ENCODE measurements at regions not wholly inside any gene's neighbourhood (a gene's known extent, or its start where the extent isn't known, plus 50 kb on each side); places are given as distances from the start of the nearest gene placed in this dataset.
A peak's percentile ranks its signal among the peaks of the same experiment; 100 is the strongest.
"Not testable (repeated sequence)": the region's sequence is repeated elsewhere in the genome, so short reads cannot be mapped to it uniquely, and the experiment has no call there.

DNA sequence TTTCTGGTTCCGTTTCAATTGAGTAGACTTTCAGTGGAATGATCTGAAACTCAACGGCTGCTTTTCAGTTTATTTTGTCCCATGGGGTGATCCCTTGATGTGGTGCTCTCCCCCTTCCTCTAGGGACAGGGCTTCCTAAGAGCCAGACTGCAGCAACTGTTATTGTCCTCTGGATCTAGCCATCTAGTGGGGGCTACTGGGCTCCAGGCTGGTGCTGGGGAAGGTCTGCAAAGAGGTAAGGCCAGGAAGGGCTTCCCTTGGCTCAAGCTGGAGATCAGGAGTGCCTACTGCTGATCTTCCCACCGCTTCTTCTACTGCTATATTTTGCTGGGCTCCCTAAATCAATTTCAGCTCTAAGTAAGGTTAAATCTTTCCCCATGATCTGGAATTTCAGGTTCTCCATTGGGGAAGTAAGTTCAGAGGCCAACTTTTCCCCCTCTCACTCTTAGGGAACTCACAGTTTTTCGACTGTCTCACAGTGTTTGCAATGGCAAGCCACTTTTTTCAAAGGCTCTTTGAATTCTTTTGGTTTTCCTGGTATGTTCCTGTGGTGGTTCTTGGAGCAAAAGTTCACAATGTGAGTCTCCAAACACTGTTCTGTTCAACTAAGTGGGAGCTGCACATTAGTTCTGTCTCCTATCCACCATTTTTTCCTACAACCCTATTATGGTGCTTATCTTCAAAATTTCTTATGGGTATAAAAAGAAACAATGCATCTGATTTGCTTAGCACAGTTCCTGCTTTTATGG, 286.2 kb upstream of the EXOC2 start:
- Histone ChIP-seq H3K4me3 (ENCODE audit: low read depth, low read length) (no peak overlapping the region), H3K27ac (no peak overlapping the region), H3K27me3 (replicated peaks) (no peaks in the 10 kb centered on the region), H3K36me3 (replicated peaks) (no peaks in the 10 kb centered on the region)
- in situ Hi-C loops (cut with HindIII; ENCODE audit: low pct_ligation_motif_present, low sequenced_read_pairs), result no loop called here
- DNase-seq, result peak; percentile 2
- TF ChIP-seq, protein P1, sequence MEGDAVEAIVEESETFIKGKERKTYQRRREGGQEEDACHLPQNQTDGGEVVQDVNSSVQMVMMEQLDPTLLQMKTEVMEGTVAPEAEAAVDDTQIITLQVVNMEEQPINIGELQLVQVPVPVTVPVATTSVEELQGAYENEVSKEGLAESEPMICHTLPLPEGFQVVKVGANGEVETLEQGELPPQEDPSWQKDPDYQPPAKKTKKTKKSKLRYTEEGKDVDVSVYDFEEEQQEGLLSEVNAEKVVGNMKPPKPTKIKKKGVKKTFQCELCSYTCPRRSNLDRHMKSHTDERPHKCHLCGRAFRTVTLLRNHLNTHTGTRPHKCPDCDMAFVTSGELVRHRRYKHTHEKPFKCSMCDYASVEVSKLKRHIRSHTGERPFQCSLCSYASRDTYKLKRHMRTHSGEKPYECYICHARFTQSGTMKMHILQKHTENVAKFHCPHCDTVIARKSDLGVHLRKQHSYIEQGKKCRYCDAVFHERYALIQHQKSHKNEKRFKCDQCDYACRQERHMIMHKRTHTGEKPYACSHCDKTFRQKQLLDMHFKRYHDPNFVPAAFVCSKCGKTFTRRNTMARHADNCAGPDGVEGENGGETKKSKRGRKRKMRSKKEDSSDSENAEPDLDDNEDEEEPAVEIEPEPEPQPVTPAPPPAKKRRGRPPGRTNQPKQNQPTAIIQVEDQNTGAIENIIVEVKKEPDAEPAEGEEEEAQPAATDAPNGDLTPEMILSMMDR (IDR thresholded peaks at IDR 0.05; ENCODE audit: low read depth, low read length, missing control alignments), result no peak

DNA sequence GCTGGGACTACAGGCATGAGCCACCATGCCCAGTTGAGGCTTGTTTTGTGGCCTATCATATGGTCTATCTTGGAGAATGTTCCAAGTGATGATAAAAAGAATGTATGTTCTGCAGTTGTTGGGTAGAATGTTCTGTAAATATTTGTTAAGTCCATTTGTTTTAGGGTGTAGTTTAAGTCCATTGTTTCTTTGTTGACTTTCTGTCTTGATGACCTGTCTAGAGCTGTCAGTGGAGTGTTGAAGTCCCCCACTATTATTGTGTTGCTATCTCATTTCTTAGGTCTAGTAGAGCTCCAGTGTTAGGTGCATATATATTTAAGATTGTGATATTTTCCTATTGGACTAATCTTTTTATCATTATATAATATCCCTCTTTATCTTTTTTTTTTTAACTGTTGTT, 284.3 kb upstream of the EXOC2 start:
- H3K27ac ChIP-seq; H3K27me3 ChIP-seq (replicated peaks); H3K36me3 ChIP-seq (replicated peaks); H3K4me3 ChIP-seq (ENCODE audit: low read depth, low read length); DNase-seq; in situ Hi-C loops (cut with HindIII; ENCODE audit: low pct_ligation_motif_present, low sequenced_read_pairs): not testable (repeated sequence)

DNA sequence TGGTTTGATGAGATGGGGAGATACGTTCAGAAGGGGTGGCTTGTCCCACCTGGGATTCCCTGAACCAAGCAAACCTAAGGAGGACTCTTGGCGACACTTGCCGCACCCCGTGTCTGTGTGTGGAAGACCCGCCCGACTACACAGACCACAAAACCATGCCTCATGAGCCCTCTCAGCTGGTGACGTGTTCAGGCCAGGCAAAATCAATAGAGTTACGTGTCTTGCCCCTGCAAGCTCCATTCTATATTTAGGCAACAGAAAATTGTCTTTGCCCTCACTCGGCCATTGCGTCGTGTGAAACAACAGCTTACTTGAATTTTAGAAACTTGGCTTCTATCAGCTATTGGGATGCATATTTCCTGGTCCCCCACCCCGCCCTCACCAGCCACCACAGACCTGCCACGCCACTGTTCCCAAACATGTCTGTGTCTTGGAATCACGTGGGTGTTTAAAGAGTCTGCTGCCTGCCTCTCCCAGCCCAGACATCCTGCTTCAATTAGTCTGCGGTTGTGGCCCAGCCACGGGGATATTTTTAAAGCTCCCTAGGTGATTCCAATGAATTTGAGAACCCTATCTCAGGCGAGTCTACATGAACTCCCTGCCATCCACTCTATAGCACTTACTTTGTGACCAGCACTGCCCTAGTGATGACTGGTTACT, 279.2 kb upstream of the EXOC2 start:
- Histone ChIP-seq H3K36me3 (replicated peaks) (no peaks in the 10 kb centered on the region), H3K27ac (no peak overlapping the region), H3K27me3 (replicated peaks) (no peaks in the 10 kb centered on the region), H3K4me3 (ENCODE audit: low read depth, low read length) (no peak overlapping the region)
- TF ChIP-seq, protein P1 (IDR thresholded peaks at IDR 0.05; ENCODE audit: low read depth, low read length, missing control alignments), result no peak
- no peak for DNase-seq
- in situ Hi-C loops (cut with HindIII; ENCODE audit: low pct_ligation_motif_present, low sequenced_read_pairs), result no loop called here

DNA sequence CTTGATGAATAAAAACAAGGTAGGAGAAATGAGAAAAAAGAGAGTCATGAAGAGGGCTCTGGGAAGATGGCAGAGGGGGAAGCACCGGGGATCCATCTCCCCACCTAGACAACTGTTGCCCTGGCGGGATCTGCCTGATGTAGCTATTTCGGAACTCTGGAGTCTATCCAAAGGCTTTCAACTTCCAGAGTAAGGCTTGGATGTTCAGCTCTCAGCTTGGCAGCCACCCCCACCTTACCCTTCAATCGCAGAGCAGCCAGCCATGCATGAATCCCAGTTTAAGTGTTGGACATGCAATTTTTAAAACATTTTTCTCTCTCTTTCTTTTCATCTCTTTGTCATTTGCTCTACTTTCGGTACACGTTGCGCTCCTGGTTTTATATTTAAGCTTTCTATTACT, 275.9 kb upstream of the EXOC2 start:
- H3K36me3 ChIP-seq (replicated peaks), result no peaks in the 10 kb centered on the region
- H3K27me3 ChIP-seq (replicated peaks), result no peaks in the 10 kb centered on the region
- no peak for DNase-seq
- in situ Hi-C loops (cut with HindIII; ENCODE audit: low pct_ligation_motif_present, low sequenced_read_pairs), result no loop called here
- no peak overlapping the region for H3K27ac ChIP-seq
- H3K4me3 ChIP-seq (ENCODE audit: low read depth, low read length), result no peak overlapping the region
- TF ChIP-seq, protein P1 (IDR thresholded peaks at IDR 0.05; ENCODE audit: low read depth, low read length, missing control alignments), result no peak

DNA sequence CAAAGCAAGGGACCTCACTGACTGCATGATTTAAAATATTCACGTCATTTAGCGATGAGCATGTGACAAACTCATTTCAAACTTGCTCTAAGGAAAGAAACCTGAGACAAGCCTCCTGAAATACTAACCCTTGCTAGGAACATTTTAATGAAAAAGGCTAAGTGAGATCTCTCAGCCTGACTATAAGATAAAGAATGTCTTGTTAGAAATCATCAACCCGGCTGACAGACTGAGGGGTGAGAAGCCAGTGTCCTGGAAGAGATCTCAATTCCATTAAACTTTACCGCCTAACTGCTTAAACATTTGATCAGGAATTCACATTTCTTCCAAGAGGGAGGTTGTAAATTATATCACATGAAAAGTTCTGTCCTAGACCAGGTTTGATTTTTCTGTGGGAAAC, 274.8 kb upstream of the EXOC2 start:
- no peak for DNase-seq

DNA sequence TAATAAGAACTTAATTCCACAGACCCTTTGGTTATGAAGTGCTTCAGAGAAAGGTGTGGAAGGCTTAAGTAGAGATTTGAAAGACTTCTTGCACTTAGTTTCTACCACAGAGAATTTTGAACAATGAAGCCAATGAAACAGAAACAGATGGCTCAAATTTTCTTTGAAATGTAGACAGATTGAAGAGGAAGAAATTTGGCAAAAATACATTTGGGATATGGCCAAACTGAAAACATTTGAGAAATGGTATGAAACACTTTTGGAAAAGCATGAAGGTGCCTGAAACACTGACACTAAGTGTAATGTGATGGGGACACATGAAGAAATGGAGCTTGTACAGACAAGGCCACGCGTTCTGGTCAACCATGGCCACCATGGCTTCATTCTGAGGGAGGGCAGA, 272.4 kb upstream of the EXOC2 start:
- H3K27me3 ChIP-seq (replicated peaks), result no peaks in the 10 kb centered on the region
- TF ChIP-seq, protein P1 (IDR thresholded peaks at IDR 0.05; ENCODE audit: low read depth, low read length, missing control alignments), result no peak
- in situ Hi-C loops (cut with HindIII; ENCODE audit: low pct_ligation_motif_present, low sequenced_read_pairs), result no loop called here
- DNase-seq, result no peak
- no peak overlapping the region for H3K27ac ChIP-seq
- no peak overlapping the region for H3K4me3 ChIP-seq (ENCODE audit: low read depth, low read length)
- no peaks in the 10 kb centered on the region for H3K36me3 ChIP-seq (replicated peaks)

More for the DNA sequence above, 274.8 kb upstream of the EXOC2 start:
- no peak overlapping the region for H3K4me3 ChIP-seq (ENCODE audit: low read depth, low read length)
- TF ChIP-seq, protein P1 (IDR thresholded peaks at IDR 0.05; ENCODE audit: low read depth, low read length, missing control alignments), result no peak
- H3K36me3 ChIP-seq (replicated peaks), result no peaks in the 10 kb centered on the region
- no peaks in the 10 kb centered on the region for H3K27me3 ChIP-seq (replicated peaks)
- in situ Hi-C loops (cut with HindIII; ENCODE audit: low pct_ligation_motif_present, low sequenced_read_pairs), result no loop called here
- no peak overlapping the region for H3K27ac ChIP-seq
